K562 (cell line): ENCODE measurements at regions not wholly inside any gene's neighbourhood (a gene's known extent, or its start where the extent isn't known, plus 50 kb on each side); places are given as distances from the start of the nearest gene placed in this dataset.

Experiments used
- FOXO4 ChIP-seq: fragments of 450-650 bp; formaldehyde crosslinking; IDR thresholded peaks from 2 replicates; pipeline ENCODE4 v1.4.0; 2020; ENCODE audit warnings: mild to moderate bottlenecking, moderate library complexity
- HNRNPL ChIP-seq: fragments of 200-400 bp; formaldehyde crosslinking; IDR thresholded peaks from 2 replicates; pipeline ENCODE4 v1.6.1; 2017; ENCODE audit warnings: low read depth, mild to moderate bottlenecking, low read length
- MECOM ChIP-seq: fragments of 250-450 bp; sonication (Bioruptor Pico); IDR thresholded peaks from 2 replicates; pipeline ENCODE4 v1.8.0; 2022; ENCODE audit warnings: inconsistent platforms
- SREBF2 ChIP-seq: sonication (generic); formaldehyde crosslinking; IDR thresholded peaks from 2 replicates; pipeline ENCODE4 v1.4.0; 2020; ENCODE audit warnings: mild to moderate bottlenecking, missing genetic modification reagents
- TEAD1 ChIP-seq, 2 experiments: fragments of 450-650 bp in 1 of 2; sonication (generic) in 1 of 2; formaldehyde crosslinking; IDR thresholded peaks; 2 replicates each; pipeline versions ENCODE4 v1.4.0 to v1.8.0; 2020 to 2022; ENCODE audit warnings: mild to moderate bottlenecking in 2 of 2, missing genetic modification reagents in 1 of 2
- TEAD2 ChIP-seq: fragments of 450-650 bp; IDR thresholded peaks from 2 replicates; pipeline ENCODE4 v1.6.1; 2016; ENCODE audit warnings: missing genetic modification characterization, control low read depth, missing compliant biosample characterization
- ZFP91 ChIP-seq: sonication (generic); formaldehyde crosslinking; IDR thresholded peaks from 2 replicates; pipeline ENCODE4 v1.8.0; 2022; ENCODE audit warnings: mild to moderate bottlenecking, missing genetic modification reagents
- ZNF449 ChIP-seq: fragments of 250-450 bp; sonication (Bioruptor Pico); IDR thresholded peaks from 2 replicates; pipeline ENCODE4 v1.8.0; 2022; ENCODE audit warnings: moderate library complexity, mild to moderate bottlenecking, inconsistent platforms
- ZNF561 ChIP-seq: fragments of 450-650 bp; formaldehyde crosslinking; conservative IDR thresholded peaks from 2 replicates; pipeline ENCODE4 v1.4.0; 2020; ENCODE audit warnings: mild to moderate bottlenecking, moderate library complexity
- ZNF592 ChIP-seq: fragments of 450-650 bp; IDR thresholded peaks from 2 replicates; pipeline ENCODE4 v1.6.1; 2017; ENCODE audit warnings: antibody characterized with exemption, mild to moderate bottlenecking

- TF ChIP-seq FOXO4 (CRISPR knock-in tag) (no peak), ZNF561 (no peak), TEAD2 (tag) (no peak), ZFP91 (CRISPR knock-in tag) (no peak), SREBF2 (CRISPR knock-in tag) (no peak), ZNF449 (CRISPR knock-in tag) (no peak), ZNF592 (no peak), MECOM (CRISPR knock-in tag) (no peak), HNRNPL (no peak), TEAD1 (CRISPR knock-in tag; IDR thresholded peaks at IDR 0.05) (no peak)
Observed at GRCh38 chr5:42349163-42349562, 74.1 kb upstream of the GHR start (continued).
